ENCODE measurements at regions not wholly inside any gene's neighbourhood (a gene's known extent, or its start where the extent isn't known, plus 50 kb on each side); places are given as distances from the start of the nearest gene placed in this dataset.

DNA sequence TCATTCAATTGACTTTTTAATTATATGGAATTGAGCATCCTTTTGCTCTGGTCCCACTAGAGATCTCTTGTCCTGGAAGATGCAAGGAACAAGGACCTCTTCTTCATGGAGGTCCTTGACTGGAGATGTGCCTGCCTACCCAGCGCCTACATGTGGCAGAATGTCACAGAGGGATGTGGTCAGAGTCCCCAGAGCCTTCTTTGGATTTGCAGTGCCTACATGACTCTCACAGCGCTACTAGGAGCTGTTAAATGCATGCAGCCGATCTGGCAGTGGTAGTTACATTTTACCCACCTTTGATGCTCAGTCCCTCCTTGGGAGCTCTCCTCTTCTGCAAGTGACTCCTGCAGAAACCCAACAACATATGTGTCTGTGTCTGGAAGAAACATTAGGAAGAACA is 51.9 kb upstream of the ADTRP start:
- TF ChIP-seq, protein P1, sequence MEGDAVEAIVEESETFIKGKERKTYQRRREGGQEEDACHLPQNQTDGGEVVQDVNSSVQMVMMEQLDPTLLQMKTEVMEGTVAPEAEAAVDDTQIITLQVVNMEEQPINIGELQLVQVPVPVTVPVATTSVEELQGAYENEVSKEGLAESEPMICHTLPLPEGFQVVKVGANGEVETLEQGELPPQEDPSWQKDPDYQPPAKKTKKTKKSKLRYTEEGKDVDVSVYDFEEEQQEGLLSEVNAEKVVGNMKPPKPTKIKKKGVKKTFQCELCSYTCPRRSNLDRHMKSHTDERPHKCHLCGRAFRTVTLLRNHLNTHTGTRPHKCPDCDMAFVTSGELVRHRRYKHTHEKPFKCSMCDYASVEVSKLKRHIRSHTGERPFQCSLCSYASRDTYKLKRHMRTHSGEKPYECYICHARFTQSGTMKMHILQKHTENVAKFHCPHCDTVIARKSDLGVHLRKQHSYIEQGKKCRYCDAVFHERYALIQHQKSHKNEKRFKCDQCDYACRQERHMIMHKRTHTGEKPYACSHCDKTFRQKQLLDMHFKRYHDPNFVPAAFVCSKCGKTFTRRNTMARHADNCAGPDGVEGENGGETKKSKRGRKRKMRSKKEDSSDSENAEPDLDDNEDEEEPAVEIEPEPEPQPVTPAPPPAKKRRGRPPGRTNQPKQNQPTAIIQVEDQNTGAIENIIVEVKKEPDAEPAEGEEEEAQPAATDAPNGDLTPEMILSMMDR (conservative IDR thresholded peaks at IDR 0.05): no peak
- no peak for TF ChIP-seq ZFX (IDR thresholded peaks at IDR 0.05)

Measured in C4-2B (cell line).